ENCODE measurements at regions not wholly inside any gene's neighbourhood (a gene's known extent, or its start where the extent isn't known, plus 50 kb on each side); places are given as distances from the start of the nearest gene placed in this dataset.
A peak's percentile ranks its signal among the peaks of the same experiment; 100 is the strongest.
"Not testable (repeated sequence)": the region's sequence is repeated elsewhere in the genome, so short reads cannot be mapped to it uniquely, and the experiment has no call there.

GRCh38 chr5:164504141-164504772 lies 998.8 kb downstream of the MAT2B start:
- Histone ChIP-seq H3K27ac (ENCODE audit: low read depth, low read length) (no peak overlapping the region), H3K4me3 (ENCODE audit: low read length) (no peak overlapping the region), H3K27me3 (ENCODE audit: control insufficient read depth in 2 of 2, insufficient read depth in 2 of 2, low read length in 2 of 2) (no peaks in the 10 kb centered on the region), H3K4me1 (ENCODE audit: control insufficient read depth in 2 of 2, insufficient read depth in 2 of 2, low read length in 2 of 2) (no peaks in the 10 kb centered on the region), H3K36me3 (ENCODE audit: control insufficient read depth in 2 of 3, insufficient read depth in 3 of 3, low read length in 3 of 3) (no peaks in the 10 kb centered on the region), H3K9me3 (ENCODE audit: control insufficient read depth in 2 of 3, low read length in 3 of 3) (no peaks in the 10 kb centered on the region)
- peak; percentile 56 for ATAC-seq
- H3K4me1 Mint-ChIP-seq = no peaks in the 10 kb centered on the region
- no peak overlapping the region for H3K4me3 Mint-ChIP-seq
- DNase-seq = peak in 1 of 9 donors; percentile 0
- no peaks in the 10 kb centered on the region for H3K27me3 Mint-ChIP-seq
- POLR2A ChIA-PET = no interaction called here
- H3K9me3 Mint-ChIP-seq = peaks cover 0 to 17% (median 0%) of the 10 kb centered on the region in 11 donors
- CTCF ChIA-PET = interaction anchor here (1.0 kb wide), 1 partner anchor 14 kb away, joined by 3 read pairs; no protein-coding TSS in a partner anchor
- intact Hi-C loops (cut with micrococcal nuclease) = loop anchor here in 1 of 2 donors (1.0 to 2.0 kb wide), 2 partner anchors 491 to 807 kb away; no protein-coding TSS in a partner anchor
- no peaks in the 10 kb centered on the region for H3K36me3 Mint-ChIP-seq
- H3K27ac Mint-ChIP-seq = no peak overlapping the region

DNA sequence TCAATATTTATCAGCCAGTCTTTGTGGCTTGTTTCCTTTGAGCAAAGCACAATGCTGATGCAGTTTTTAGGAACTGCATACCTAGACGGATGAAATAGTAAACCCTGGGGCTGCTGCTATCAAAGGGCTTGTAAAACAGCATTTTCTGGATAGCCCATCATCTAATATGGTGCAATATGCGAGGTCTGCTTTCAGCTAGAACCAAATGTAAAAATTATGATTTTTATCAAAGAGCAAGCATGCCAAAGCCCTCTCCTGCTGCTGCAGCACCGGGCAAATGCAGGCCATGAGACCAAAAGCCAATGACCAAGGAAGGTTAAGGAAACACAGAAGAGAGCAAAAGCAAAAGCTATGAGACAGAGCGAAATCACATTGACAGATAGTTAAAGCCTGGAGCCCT lies 1000.4 kb downstream of the MAT2B start:
- DNase-seq (no peak), ATAC-seq (no peak)
- Histone ChIP-seq H3K4me1 (ENCODE audit: control insufficient read depth in 2 of 2, insufficient read depth in 2 of 2, low read length in 2 of 2) (no peaks in the 10 kb centered on the region), H3K4me3 (ENCODE audit: low read length) (no peak overlapping the region), H3K27ac (ENCODE audit: low read depth, low read length) (no peak overlapping the region), H3K36me3 (ENCODE audit: control insufficient read depth in 2 of 3, insufficient read depth in 3 of 3, low read length in 3 of 3) (no peaks in the 10 kb centered on the region), H3K9me3 (ENCODE audit: control insufficient read depth in 2 of 3, low read length in 3 of 3) (no peaks in the 10 kb centered on the region), H3K27me3 (ENCODE audit: control insufficient read depth in 2 of 2, insufficient read depth in 2 of 2, low read length in 2 of 2) (no peaks in the 10 kb centered on the region)
- CTCF ChIA-PET = no interaction called here
- intact Hi-C loops (cut with micrococcal nuclease) = loop anchor here in 1 of 2 donors (2.0 kb wide), 1 partner anchor 809 kb away; no protein-coding TSS in a partner anchor
- no peaks in the 10 kb centered on the region for H3K27me3 Mint-ChIP-seq
- H3K36me3 Mint-ChIP-seq = no peaks in the 10 kb centered on the region
- H3K27ac Mint-ChIP-seq = no peak overlapping the region
- H3K4me1 Mint-ChIP-seq = no peaks in the 10 kb centered on the region
- POLR2A ChIA-PET = no interaction called here
- H3K9me3 Mint-ChIP-seq = peaks cover 0 to 11% (median 0%) of the 10 kb centered on the region in 11 donors
- no peak overlapping the region for H3K4me3 Mint-ChIP-seq

DNA sequence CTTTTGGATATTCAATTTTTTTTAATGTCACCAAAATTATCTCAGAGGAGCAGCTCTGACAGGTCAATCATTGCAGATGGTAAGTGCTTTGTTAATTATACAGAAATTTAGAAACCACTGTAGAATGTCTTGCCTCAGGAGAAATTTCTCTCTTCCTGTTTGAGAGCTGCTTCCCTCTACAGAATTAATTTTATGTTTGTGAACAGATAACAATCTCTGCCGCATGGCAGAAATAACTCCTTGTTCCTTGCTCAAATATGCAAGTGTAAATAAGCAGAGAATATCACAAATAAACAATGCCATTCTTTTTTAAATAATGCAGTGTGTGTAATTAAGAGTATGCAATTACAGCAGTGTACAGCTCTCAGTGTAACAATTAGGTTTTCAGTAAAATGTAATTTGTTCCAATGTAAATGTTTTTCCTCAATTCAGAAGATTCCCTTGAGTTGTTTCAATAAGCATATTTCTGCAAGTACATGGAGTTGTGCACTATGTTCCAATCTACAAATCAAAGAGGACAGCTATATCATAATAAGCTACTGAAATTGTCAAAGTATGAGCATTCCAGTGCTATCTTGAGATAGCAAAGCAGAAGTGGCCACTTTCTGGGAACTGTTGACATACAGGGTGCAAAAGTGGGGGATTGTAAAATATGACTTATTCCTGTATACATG lies 1012.8 kb downstream of the MAT2B start:
- POLR2A ChIA-PET = no interaction called here
- H3K9me3 ChIP-seq (ENCODE audit: control insufficient read depth in 2 of 3, low read length in 3 of 3) = no peaks in the 10 kb centered on the region

DNA sequence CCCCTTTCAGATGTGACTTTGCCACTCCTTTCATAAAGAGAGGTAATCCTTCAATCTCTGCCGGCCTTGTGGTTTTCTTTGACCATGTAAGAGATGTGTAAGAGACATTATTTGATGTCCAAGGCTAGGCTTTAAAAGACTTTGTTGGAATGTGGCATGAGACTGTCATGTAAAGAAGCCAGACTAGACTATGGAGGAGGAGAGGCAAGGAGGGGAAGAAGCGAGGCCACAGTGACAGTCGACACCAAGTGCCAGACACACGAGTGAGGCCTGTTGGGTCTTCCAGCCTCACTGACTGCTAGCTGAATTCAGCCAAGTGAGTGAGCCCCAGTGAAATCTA lies 1013.3 kb downstream of the MAT2B start:
- no peaks in the 10 kb centered on the region for H3K36me3 ChIP-seq (ENCODE audit: control insufficient read depth in 2 of 3, insufficient read depth in 3 of 3, low read length in 3 of 3)
- no peaks in the 10 kb centered on the region for H3K9me3 ChIP-seq (ENCODE audit: control insufficient read depth in 2 of 3, low read length in 3 of 3)
- no peak overlapping the region for H3K27ac ChIP-seq (ENCODE audit: low read depth, low read length)
- no peak overlapping the region for H3K4me3 Mint-ChIP-seq
- H3K36me3 Mint-ChIP-seq = no peaks in the 10 kb centered on the region
- POLR2A ChIA-PET = no interaction called here
- CTCF ChIA-PET = no interaction called here
- no peaks in the 10 kb centered on the region for H3K27me3 Mint-ChIP-seq
- H3K4me1 Mint-ChIP-seq = no peaks in the 10 kb centered on the region
- no peaks in the 10 kb centered on the region for H3K27me3 ChIP-seq (ENCODE audit: control insufficient read depth in 2 of 2, insufficient read depth in 2 of 2, low read length in 2 of 2)
- ATAC-seq = no peak
- H3K4me1 ChIP-seq (ENCODE audit: control insufficient read depth in 2 of 2, insufficient read depth in 2 of 2, low read length in 2 of 2) = no peaks in the 10 kb centered on the region
- DNase-seq = no peak
- no peak overlapping the region for H3K27ac Mint-ChIP-seq
- intact Hi-C loops (cut with micrococcal nuclease) = no loop called here
- H3K9me3 Mint-ChIP-seq = peaks cover 0 to 9% (median 3%) of the 10 kb centered on the region in 11 donors
- no peak overlapping the region for H3K4me3 ChIP-seq (ENCODE audit: low read length)

More for the DNA sequence above, 1012.8 kb downstream of the MAT2B start:
- CTCF ChIA-PET = interaction anchor here (1.0 kb wide), 1 partner anchor 14 kb away, joined by 3 read pairs; no protein-coding TSS in a partner anchor
- no peak overlapping the region for H3K4me3 Mint-ChIP-seq
- H3K36me3 Mint-ChIP-seq = no peaks in the 10 kb centered on the region
- no peak for ATAC-seq
- H3K4me3 ChIP-seq (ENCODE audit: low read length) = no peak overlapping the region
- H3K36me3 ChIP-seq (ENCODE audit: control insufficient read depth in 2 of 3, insufficient read depth in 3 of 3, low read length in 3 of 3) = no peaks in the 10 kb centered on the region
- no peaks in the 10 kb centered on the region for H3K27me3 Mint-ChIP-seq
- DNase-seq = no peak
- intact Hi-C loops (cut with micrococcal nuclease) = no loop called here
- no peak overlapping the region for H3K27ac Mint-ChIP-seq
- no peaks in the 10 kb centered on the region for H3K4me1 ChIP-seq (ENCODE audit: control insufficient read depth in 2 of 2, insufficient read depth in 2 of 2, low read length in 2 of 2)
- H3K27me3 ChIP-seq (ENCODE audit: control insufficient read depth in 2 of 2, insufficient read depth in 2 of 2, low read length in 2 of 2) = no peaks in the 10 kb centered on the region
- H3K4me1 Mint-ChIP-seq = no peaks in the 10 kb centered on the region
- no peak overlapping the region for H3K27ac ChIP-seq (ENCODE audit: low read depth, low read length)
- peaks cover 0 to 14% (median 3%) of the 10 kb centered on the region in 11 donors for H3K9me3 Mint-ChIP-seq

DNA sequence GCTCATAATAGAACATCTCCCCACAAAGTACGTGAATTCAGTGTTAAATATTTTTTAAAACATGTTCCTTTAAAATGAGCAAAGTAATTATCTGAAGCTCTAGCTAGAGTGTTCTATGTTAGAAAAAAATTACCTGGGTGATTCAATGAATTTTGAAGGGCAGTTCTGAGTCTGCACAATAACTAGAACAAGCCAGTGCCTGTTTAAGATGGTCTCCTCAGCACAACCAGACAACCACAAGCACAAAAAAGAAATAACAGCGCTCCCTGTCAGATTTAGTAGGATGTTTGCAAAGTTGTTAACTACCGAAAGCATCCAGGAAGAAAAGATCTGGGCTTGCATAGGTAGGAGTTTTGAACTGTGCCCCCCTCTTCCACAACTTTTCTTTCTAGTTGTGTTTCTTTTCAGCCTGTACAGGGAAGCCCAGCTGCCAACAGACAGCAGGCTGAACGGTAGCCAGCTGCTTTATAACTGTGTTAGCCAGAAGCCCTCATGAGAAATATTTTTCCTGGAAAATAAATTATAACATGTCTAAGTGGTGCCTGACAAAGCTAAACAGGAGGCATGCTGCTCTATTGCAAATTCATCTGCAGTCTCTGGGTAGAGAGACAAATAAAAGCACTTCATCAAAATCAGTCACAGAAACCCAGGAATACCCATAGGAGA lies 1026.9 kb downstream of the MAT2B start:
- ATAC-seq = no peak
- no peaks in the 10 kb centered on the region for H3K4me1 Mint-ChIP-seq
- no peaks in the 10 kb centered on the region for H3K36me3 ChIP-seq (ENCODE audit: control insufficient read depth in 2 of 3, insufficient read depth in 3 of 3, low read length in 3 of 3)

GRCh38 chr5:164533426-164533825 lies 1028.0 kb downstream of the MAT2B start:
- H3K27ac ChIP-seq (ENCODE audit: low read depth, low read length); H3K27ac Mint-ChIP-seq; ATAC-seq; H3K9me3 Mint-ChIP-seq; H3K36me3 ChIP-seq (ENCODE audit: control insufficient read depth in 2 of 3, insufficient read depth in 3 of 3, low read length in 3 of 3); POLR2A ChIA-PET; H3K27me3 Mint-ChIP-seq; DNase-seq; H3K4me1 Mint-ChIP-seq; H3K36me3 Mint-ChIP-seq; H3K4me3 ChIP-seq (ENCODE audit: low read length); H3K9me3 ChIP-seq (ENCODE audit: control insufficient read depth in 2 of 3, low read length in 3 of 3); H3K4me3 Mint-ChIP-seq; H3K4me1 ChIP-seq (ENCODE audit: control insufficient read depth in 2 of 2, insufficient read depth in 2 of 2, low read length in 2 of 2); CTCF ChIA-PET; intact Hi-C loops (cut with micrococcal nuclease); H3K27me3 ChIP-seq (ENCODE audit: control insufficient read depth in 2 of 2, insufficient read depth in 2 of 2, low read length in 2 of 2): not testable (repeated sequence)

More for the DNA sequence above, 1026.9 kb downstream of the MAT2B start:
- CTCF ChIA-PET = no interaction called here
- Mint-ChIP-seq H3K27me3 (no peaks in the 10 kb centered on the region), H3K36me3 (no peaks in the 10 kb centered on the region), H3K4me3 (no peak overlapping the region), H3K9me3 (peaks cover 0 to 8% (median 1%) of the 10 kb centered on the region in 11 donors), H3K27ac (no peak overlapping the region)
- DNase-seq = no peak
- Histone ChIP-seq H3K9me3 (ENCODE audit: control insufficient read depth in 2 of 3, low read length in 3 of 3) (no peaks in the 10 kb centered on the region), H3K27me3 (ENCODE audit: control insufficient read depth in 2 of 2, insufficient read depth in 2 of 2, low read length in 2 of 2) (no peaks in the 10 kb centered on the region), H3K4me3 (ENCODE audit: low read length) (no peak overlapping the region), H3K27ac (ENCODE audit: low read depth, low read length) (no peak overlapping the region), H3K4me1 (ENCODE audit: control insufficient read depth in 2 of 2, insufficient read depth in 2 of 2, low read length in 2 of 2) (no peaks in the 10 kb centered on the region)
- intact Hi-C loops (cut with micrococcal nuclease) = no loop called here
- POLR2A ChIA-PET = no interaction called here

All from naive thymus-derived CD4-positive, alpha-beta T cell (primary cell).